NCI-H524 (cell line): ENCODE measurements at regions not wholly inside any gene's neighbourhood (a gene's known extent, or its start where the extent isn't known, plus 50 kb on each side); places are given as distances from the start of the nearest gene placed in this dataset.
"Not testable (repeated sequence)": the region's sequence is repeated elsewhere in the genome, so short reads cannot be mapped to it uniquely, and the experiment has no call there.

ENCODE experiments used
- DNase-seq, 2 experiments: peaks; one replicate each; lab custom pipeline; 2025; lab: John Stamatoyannopoulos, UW

- DNase-seq: no peak
Observed at GRCh38 chrX:93468075-93468474, 205.3 kb downstream of the NAP1L3 start.

- no peak for DNase-seq
Observed at GRCh38 chrX:93466383-93466782, 207.0 kb downstream of the NAP1L3 start.

GRCh38 chrX:93461060-93461459 lies 212.3 kb downstream of the NAP1L3 start:
- DNase-seq: no peak

- no peak for DNase-seq
Observed at GRCh38 chrX:93454509-93454908, 218.9 kb downstream of the NAP1L3 start.

DNA sequence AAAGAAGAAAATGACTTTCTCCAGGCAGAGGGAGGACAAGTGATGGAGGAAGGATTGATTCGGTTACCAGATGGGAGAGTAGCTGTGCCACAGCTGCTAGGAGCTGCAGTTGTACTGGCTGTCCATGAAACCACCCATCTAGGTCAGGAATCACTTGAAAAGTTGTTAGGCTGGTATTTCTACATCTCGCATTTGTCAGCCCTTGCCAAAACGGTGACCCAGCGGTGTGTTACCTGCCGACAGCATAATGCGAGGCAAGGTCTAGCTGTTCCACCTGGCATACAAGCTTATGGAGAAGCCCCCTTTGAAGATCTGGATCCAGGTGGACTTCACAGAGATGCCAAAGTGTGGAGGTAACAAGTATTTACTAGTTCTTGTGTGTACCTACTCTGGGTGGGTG lies 238.7 kb downstream of the NAP1L3 start:
- DNase-seq: not testable (repeated sequence)

DNA sequence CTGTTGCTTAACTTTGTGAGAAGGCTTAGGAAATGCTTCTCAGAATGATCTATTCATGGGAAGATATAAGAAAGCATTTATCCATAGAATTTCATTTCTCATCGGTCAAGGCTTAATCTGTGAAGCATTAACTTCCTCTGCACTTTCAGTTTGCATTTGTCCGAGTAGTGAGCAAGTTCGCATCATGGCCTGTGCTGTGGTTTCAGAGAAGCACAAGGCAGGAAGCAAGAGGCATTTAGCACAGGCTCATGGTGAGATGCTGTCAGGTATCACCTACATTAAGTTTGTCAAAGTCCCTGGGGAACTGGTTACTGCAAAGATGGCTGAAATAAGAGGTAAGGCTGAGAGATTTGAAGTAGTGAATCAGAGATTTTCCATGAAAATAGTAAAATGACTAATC lies 244.9 kb downstream of the NAP1L3 start:
- no peak for DNase-seq

- DNase-seq: peak; percentile 38 to 68
Observed at GRCh38 chrX:93422693-93423092, 250.7 kb downstream of the NAP1L3 start.

DNA sequence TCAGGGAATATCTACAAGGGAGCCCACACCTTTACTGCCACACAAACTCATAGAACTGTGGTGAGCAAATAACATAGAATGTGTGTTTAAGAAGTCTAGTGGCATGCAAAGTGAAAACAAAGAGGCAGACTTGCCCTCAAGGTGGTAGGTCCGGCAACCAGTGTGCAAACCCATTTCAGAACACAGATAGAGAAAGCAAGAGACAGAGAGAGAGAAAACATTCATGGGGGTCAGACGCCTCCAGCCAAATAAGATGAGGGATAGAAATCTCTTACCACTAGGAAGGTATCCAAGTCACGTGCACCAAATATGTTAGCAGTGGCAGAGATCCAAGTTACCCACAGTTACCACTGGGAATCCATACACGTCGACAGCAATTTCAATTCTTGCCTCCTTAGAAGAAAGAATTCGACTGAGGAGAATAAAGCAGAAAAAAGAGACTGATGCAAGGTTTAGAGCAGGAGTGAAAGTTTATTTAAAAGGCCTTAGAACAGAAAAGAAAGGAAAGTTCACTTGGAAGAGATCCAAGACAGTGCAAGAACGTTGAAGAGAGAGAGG lies 252.8 kb downstream of the NAP1L3 start:
- DNase-seq: no peak

DNA sequence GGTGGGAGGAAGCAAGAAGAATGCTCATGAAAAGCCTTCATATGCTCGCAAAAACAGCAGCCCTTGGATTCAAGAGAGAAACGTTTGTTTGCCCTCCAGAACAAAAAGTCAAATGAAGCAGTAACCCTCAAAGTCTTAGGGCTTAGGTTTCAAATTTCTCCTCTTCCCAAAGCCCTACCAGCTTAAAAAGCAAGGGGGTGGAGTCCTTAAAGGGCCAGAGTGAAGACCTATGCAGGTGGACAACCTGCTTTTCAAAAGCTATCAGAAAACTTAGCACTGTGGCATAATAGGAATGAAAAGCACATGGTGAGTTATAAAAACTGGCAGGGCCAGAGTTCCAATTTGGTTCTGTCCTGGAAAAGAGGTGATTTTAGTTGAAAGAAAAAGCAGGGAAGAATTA lies 253.3 kb downstream of the NAP1L3 start:
- DNase-seq: no peak

- DNase-seq: no peak
Observed at GRCh38 chrX:93419642-93420041, 253.7 kb downstream of the NAP1L3 start.

DNA sequence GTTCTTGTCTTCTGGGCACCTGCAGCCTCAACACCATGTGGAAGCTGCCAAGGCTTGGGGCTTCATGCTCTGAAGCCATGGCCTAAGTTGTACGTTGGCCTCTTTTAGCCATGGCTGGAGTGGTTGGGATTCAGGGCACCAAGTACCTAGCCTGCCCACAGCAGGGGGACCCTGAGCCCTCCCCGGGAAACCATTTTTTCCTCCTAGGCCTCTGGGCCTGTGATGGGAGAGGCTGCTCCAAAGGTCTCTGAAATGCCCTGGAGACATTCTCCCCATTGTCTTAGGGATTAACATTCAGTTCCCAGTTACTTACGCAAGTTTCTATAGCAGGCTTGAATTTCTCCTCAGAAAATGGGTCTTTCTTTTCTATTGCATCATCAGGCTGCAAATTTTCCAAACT lies 269.3 kb downstream of the NAP1L3 start:
- DNase-seq: no peak

DNA sequence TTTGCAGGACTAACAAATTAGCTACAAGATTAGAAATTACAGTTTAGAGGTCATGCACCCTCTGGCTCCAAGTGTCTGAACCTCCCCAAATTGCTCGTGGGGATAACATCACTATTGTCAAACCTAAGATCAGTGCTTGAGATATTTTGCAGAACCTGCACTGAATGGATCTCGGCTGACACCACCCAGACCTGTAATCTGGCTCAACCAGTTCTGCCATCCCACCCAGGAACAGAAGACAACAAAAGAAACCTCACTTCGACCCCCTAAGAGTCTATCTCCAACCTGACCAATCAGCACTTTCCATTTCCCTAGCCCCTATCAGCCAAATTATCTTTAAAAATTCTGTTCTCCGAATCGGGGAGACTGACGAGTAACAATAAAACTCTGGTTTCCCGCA lies 318.7 kb downstream of the NAP1L3 start:
- no peak for DNase-seq

GRCh38 chrX:93346309-93346708 lies 327.1 kb downstream of the NAP1L3 start:
- no peak for DNase-seq

- not testable (repeated sequence) for DNase-seq
Observed at GRCh38 chrX:93344287-93344686, 329.1 kb downstream of the NAP1L3 start.

DNA sequence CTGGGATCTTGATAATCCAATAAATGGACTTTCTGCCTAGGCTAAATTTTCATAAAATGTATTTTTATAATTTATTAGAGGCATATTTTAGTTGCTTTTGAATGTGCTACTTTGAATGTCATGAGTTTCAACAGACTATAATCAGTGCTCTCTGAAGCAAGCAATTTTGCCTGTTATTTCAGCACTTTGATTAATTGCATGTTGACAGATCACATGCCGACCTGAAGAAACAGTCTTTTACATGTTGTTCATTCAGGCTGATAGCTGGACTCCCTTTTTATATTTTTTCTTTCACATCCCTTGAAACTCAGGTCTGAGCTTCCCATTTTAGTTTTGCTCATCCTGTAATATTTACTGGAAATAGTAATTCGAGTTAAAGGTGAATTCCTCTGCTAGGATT lies 341.0 kb downstream of the NAP1L3 start:
- DNase-seq: no peak

GRCh38 chrX:93322110-93322509 lies 351.3 kb downstream of the NAP1L3 start:
- peak in 1 of 2 experiments; percentile 37 for DNase-seq

DNA sequence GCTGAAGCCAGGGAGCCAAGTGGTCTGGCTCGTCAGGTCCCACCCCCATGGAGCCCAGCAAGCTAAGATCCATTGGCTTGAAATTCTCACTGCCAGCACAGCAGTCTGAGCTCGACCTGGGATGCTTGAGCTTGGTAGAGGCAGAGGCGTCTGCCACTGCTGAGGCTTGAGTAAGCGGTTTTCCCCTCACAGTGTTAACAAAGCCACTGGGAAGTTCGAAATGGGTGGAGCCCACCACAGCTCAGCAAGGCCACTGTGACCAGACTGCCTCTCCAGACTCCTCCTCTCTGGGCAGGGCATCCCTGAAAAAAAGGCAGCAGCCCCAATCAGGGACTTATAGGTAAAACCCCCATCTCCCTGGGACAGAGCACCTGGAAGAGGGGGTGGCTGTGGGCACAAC lies 353.8 kb downstream of the NAP1L3 start:
- DNase-seq: no peak
